ENCODE measurements at regions not wholly inside any gene's neighbourhood (a gene's known extent, or its start where the extent isn't known, plus 50 kb on each side); places are given as distances from the start of the nearest gene placed in this dataset.

DNA sequence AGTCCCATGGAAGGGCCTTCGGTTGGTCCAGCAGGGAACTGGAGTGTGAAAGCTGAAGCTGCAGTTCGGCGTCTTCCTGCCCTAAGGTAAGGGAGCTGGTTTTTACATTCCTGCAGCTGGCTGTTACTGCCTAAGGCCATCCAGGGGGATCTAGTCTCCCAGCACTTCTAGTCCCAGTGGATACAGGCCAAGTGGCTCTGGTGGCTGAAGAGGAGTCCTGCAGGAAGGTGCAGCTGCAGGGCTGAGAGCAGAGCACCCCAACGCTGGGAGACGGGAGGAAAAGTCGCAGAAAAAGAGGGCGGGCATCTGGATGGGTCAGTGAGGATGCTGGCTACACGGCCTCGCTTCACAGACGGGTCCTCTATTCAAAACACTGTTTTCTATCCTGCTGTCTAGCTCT lies 225.0 kb upstream of the HS6ST1 start:
- no peak for TF ChIP-seq HCFC1 (IDR thresholded peaks at IDR 0.05; ENCODE audit: low read depth, low read length)
- TF ChIP-seq, protein P1, sequence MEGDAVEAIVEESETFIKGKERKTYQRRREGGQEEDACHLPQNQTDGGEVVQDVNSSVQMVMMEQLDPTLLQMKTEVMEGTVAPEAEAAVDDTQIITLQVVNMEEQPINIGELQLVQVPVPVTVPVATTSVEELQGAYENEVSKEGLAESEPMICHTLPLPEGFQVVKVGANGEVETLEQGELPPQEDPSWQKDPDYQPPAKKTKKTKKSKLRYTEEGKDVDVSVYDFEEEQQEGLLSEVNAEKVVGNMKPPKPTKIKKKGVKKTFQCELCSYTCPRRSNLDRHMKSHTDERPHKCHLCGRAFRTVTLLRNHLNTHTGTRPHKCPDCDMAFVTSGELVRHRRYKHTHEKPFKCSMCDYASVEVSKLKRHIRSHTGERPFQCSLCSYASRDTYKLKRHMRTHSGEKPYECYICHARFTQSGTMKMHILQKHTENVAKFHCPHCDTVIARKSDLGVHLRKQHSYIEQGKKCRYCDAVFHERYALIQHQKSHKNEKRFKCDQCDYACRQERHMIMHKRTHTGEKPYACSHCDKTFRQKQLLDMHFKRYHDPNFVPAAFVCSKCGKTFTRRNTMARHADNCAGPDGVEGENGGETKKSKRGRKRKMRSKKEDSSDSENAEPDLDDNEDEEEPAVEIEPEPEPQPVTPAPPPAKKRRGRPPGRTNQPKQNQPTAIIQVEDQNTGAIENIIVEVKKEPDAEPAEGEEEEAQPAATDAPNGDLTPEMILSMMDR (IDR thresholded peaks at IDR 0.05 in 2 of 3, conservative IDR thresholded peaks at IDR 0.05 in 1 of 3; ENCODE audit: insufficient read depth in 2 of 3, low read depth in 1 of 3, low read length in 3 of 3), result no peak
- no peak for TF ChIP-seq POLR2AphosphoS5 (IDR thresholded peaks at IDR 0.05; ENCODE audit: control insufficient read depth, insufficient read depth, low read depth, low read length)
- TF ChIP-seq ZZZ3 (IDR thresholded peaks at IDR 0.05), result no peak
- TF ChIP-seq ZNF232 (CRISPR knock-in tag; IDR thresholded peaks at IDR 0.05), result no peak
- TF ChIP-seq, protein P2, sequence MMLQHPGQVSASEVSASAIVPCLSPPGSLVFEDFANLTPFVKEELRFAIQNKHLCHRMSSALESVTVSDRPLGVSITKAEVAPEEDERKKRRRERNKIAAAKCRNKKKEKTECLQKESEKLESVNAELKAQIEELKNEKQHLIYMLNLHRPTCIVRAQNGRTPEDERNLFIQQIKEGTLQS (IDR thresholded peaks at IDR 0.05), result no peak
- TF ChIP-seq, protein P2 (CRISPR knock-in tag; conservative IDR thresholded peaks at IDR 0.05), result no peak
- TF ChIP-seq EZH2 (IDR thresholded peaks at IDR 0.05; ENCODE audit: borderline replicate concordance, low read depth, low read length), result no peak
- TF ChIP-seq, protein P3, sequence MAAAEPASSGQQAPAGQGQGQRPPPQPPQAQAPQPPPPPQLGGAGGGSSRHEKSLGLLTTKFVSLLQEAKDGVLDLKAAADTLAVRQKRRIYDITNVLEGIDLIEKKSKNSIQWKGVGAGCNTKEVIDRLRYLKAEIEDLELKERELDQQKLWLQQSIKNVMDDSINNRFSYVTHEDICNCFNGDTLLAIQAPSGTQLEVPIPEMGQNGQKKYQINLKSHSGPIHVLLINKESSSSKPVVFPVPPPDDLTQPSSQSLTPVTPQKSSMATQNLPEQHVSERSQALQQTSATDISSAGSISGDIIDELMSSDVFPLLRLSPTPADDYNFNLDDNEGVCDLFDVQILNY (CRISPR knock-in tag; IDR thresholded peaks at IDR 0.05), result no peak
- TF ChIP-seq RCOR1 (IDR thresholded peaks at IDR 0.05; ENCODE audit: borderline replicate concordance in 1 of 2, low read depth in 2 of 2, low read length in 2 of 2), result no peak
